WTC11 (cell line): ENCODE measurements at regions not wholly inside any gene's neighbourhood (a gene's known extent, or its start where the extent isn't known, plus 50 kb on each side); places are given as distances from the start of the nearest gene placed in this dataset.

Experiments
- ATAC-seq: fragments of 200-7000 bp; cut with Tn5 transposase; 2 replicates; pipeline ENCODE4 v1.10.0; 2021; ENCODE audit warnings: mild to moderate bottlenecking, moderate library complexity
- CTCF ChIA-PET: fragments of 300-600 bp; sonication (Branson Sonifier 250); formaldehyde crosslinking; loops from one replicate; lab custom pipeline; 2021; ENCODE audit warnings: antibody characterized with exemption; lab: Charles Lee
- POLR2A ChIA-PET: fragments of 350-600 bp; sonication (Branson Sonifier 250); formaldehyde crosslinking; loops from one replicate; lab custom pipeline; 2021; ENCODE audit warnings: antibody characterized with exemption; lab: Charles Lee
- DNase-seq: peaks from one replicate; pipeline ENCODE4 v3.0.0; 2021; ENCODE audit warnings: low spot score
- H3K27ac Mint-ChIP-seq: 2 replicates; pipeline ENCODE4 v1.8.0; 2021; ENCODE audit warnings: mixed read lengths
- H3K27me3 Mint-ChIP-seq: 2 replicates; pipeline ENCODE4 v1.8.0; 2021; ENCODE audit warnings: low read depth, mild to moderate bottlenecking, moderate library complexity, mixed read lengths
- H3K36me3 Mint-ChIP-seq: 2 replicates; pipeline ENCODE4 v1.8.0; 2021; ENCODE audit warnings: mixed read lengths
- H3K4me1 Mint-ChIP-seq: 2 replicates; pipeline ENCODE4 v1.8.0; 2022; ENCODE audit warnings: mixed read lengths
- H3K4me3 Mint-ChIP-seq: 2 replicates; pipeline ENCODE4 v1.8.0; 2021; ENCODE audit warnings: mild to moderate bottlenecking, moderate library complexity, mixed read lengths
- H3K9me3 Mint-ChIP-seq: 2 replicates; pipeline ENCODE4 v1.8.0; 2021; ENCODE audit warnings: mixed read lengths
- ATF6 ChIP-seq: sonication (generic); formaldehyde crosslinking; IDR thresholded peaks from 2 replicates; pipeline ENCODE4 v1.8.1; 2023; ENCODE audit warnings: mild to moderate bottlenecking, missing genetic modification reagents
- ELF4 ChIP-seq: sonication (generic); formaldehyde crosslinking; IDR thresholded peaks from 2 replicates; pipeline ENCODE4 v1.8.1; 2022; ENCODE audit warnings: low read depth, mild to moderate bottlenecking, moderate library complexity, missing genetic modification reagents
- GRHL2 ChIP-seq: fragments of 250-450 bp; sonication (Bioruptor Pico); IDR thresholded peaks from 2 replicates; pipeline ENCODE4 v1.8.0; 2022; ENCODE audit warnings: mild to moderate bottlenecking, moderate library complexity; ENCODE audit not compliant: insufficient replicate concordance, severe bottlenecking
- MXD4 ChIP-seq: fragments of 250-450 bp; sonication (Bioruptor Pico); IDR thresholded peaks from 2 replicates; pipeline ENCODE4 v1.8.0; 2021; ENCODE audit warnings: mild to moderate bottlenecking, moderate library complexity, borderline replicate concordance
- MYBL2 ChIP-seq: sonication (generic); formaldehyde crosslinking; IDR thresholded peaks from 2 replicates; pipeline ENCODE4 v1.8.1; 2023; ENCODE audit warnings: mild to moderate bottlenecking, moderate library complexity, missing genetic modification reagents
- RELA ChIP-seq: sonication (generic); formaldehyde crosslinking; IDR thresholded peaks from 2 replicates; pipeline ENCODE4 v1.8.1; 2022; ENCODE audit warnings: missing genetic modification reagents, mild to moderate bottlenecking, borderline replicate concordance
- RORB ChIP-seq: fragments of 250-450 bp; sonication (Bioruptor Pico); IDR thresholded peaks from 2 replicates; pipeline ENCODE4 v1.9.0; 2021; ENCODE audit warnings: mild to moderate bottlenecking
- TEAD4 ChIP-seq: sonication (generic); formaldehyde crosslinking; IDR thresholded peaks from 2 replicates; pipeline ENCODE4 v1.8.0; 2022; ENCODE audit warnings: mild to moderate bottlenecking, missing genetic modification reagents
- TP53 ChIP-seq: sonication (generic); formaldehyde crosslinking; IDR thresholded peaks from 2 replicates; pipeline ENCODE4 v1.8.1; 2023; ENCODE audit warnings: mild to moderate bottlenecking, missing genetic modification reagents
- ZBTB43 ChIP-seq: sonication (generic); formaldehyde crosslinking; IDR thresholded peaks from 2 replicates; pipeline ENCODE4 v1.8.1; 2023; ENCODE audit warnings: mild to moderate bottlenecking, missing genetic modification reagents
- ZNF416 ChIP-seq: fragments of 250-450 bp; sonication (Bioruptor Pico); IDR thresholded peaks from 2 replicates; pipeline ENCODE4 v1.9.0; 2021; ENCODE audit warnings: mild to moderate bottlenecking, inconsistent platforms
- TF ChIP-seq, protein P1 (sequence below): fragments of 200-600 bp; IDR thresholded peaks from 2 replicates; pipeline ENCODE4 v1.8.0; 2022; ENCODE audit warnings: antibody characterized with exemption
- TF ChIP-seq, protein P2 (sequence below): sonication (generic); formaldehyde crosslinking; IDR thresholded peaks from 2 replicates; pipeline ENCODE4 v1.8.0; 2022; ENCODE audit warnings: mild to moderate bottlenecking, missing genetic modification reagents
- TF ChIP-seq, protein P3 (sequence below): sonication (generic); formaldehyde crosslinking; IDR thresholded peaks from 2 replicates; pipeline ENCODE4 v1.8.1; 2023; ENCODE audit warnings: mild to moderate bottlenecking, missing genetic modification reagents, borderline replicate concordance

DNA sequence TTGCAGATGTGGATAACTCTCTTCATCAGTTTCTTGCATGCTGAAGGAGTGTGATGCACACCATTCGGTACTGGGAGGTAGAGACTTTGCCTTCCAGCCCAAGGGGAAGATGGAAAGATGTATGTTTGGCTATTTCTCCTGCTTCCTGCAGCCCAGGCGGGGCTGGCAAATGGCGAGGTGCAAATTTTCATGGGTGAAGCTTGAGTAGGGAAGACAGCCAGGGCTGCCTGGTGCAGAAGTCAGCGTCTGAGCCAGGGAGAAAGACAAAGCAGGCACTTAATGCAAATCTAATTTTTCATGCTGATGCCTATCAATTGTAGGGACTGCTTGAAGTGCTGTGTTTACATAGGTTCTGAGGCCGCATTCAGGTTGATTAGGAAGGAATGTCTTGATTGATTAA lies 384.7 kb upstream of the EEF2KMT start:
- no peak for TF ChIP-seq RELA (CRISPR knock-in tag)
- TF ChIP-seq ATF6 (CRISPR knock-in tag) = no peak
- no peak for TF ChIP-seq MYBL2 (CRISPR knock-in tag)
- Mint-ChIP-seq H3K4me3 (no peak overlapping the region), H3K27ac (no peak overlapping the region), H3K27me3 (peaks cover 12% of the 10 kb centered on the region), H3K9me3 (peaks cover 19% of the 10 kb centered on the region), H3K36me3 (peaks cover 7% of the 10 kb centered on the region; the same call in 1 of the 2 replicates), H3K4me1 (peaks cover 23% of the 10 kb centered on the region)
- ATAC-seq (no peak), DNase-seq (no peak)
- CTCF ChIA-PET = interaction anchor here (6.2 kb wide), 1 partner anchor 8 kb away, joined by 31 read pairs; no protein-coding TSS in a partner anchor
- POLR2A ChIA-PET = no interaction called here

- TF ChIP-seq ZNF416 (CRISPR knock-in tag) (no peak), ELF4 (no peak), MXD4 (CRISPR knock-in tag) (no peak), TP53 (CRISPR knock-in tag) (no peak), TEAD4 (CRISPR knock-in tag) (no peak), ZBTB43 (CRISPR knock-in tag) (no peak), GRHL2 (no peak), RORB (CRISPR knock-in tag) (no peak)
- TF ChIP-seq, protein P1, sequence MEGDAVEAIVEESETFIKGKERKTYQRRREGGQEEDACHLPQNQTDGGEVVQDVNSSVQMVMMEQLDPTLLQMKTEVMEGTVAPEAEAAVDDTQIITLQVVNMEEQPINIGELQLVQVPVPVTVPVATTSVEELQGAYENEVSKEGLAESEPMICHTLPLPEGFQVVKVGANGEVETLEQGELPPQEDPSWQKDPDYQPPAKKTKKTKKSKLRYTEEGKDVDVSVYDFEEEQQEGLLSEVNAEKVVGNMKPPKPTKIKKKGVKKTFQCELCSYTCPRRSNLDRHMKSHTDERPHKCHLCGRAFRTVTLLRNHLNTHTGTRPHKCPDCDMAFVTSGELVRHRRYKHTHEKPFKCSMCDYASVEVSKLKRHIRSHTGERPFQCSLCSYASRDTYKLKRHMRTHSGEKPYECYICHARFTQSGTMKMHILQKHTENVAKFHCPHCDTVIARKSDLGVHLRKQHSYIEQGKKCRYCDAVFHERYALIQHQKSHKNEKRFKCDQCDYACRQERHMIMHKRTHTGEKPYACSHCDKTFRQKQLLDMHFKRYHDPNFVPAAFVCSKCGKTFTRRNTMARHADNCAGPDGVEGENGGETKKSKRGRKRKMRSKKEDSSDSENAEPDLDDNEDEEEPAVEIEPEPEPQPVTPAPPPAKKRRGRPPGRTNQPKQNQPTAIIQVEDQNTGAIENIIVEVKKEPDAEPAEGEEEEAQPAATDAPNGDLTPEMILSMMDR = no peak
- TF ChIP-seq, protein P2, sequence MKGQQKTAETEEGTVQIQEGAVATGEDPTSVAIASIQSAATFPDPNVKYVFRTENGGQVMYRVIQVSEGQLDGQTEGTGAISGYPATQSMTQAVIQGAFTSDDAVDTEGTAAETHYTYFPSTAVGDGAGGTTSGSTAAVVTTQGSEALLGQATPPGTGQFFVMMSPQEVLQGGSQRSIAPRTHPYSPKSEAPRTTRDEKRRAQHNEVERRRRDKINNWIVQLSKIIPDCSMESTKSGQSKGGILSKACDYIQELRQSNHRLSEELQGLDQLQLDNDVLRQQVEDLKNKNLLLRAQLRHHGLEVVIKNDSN = no peak
- TF ChIP-seq, protein P3, sequence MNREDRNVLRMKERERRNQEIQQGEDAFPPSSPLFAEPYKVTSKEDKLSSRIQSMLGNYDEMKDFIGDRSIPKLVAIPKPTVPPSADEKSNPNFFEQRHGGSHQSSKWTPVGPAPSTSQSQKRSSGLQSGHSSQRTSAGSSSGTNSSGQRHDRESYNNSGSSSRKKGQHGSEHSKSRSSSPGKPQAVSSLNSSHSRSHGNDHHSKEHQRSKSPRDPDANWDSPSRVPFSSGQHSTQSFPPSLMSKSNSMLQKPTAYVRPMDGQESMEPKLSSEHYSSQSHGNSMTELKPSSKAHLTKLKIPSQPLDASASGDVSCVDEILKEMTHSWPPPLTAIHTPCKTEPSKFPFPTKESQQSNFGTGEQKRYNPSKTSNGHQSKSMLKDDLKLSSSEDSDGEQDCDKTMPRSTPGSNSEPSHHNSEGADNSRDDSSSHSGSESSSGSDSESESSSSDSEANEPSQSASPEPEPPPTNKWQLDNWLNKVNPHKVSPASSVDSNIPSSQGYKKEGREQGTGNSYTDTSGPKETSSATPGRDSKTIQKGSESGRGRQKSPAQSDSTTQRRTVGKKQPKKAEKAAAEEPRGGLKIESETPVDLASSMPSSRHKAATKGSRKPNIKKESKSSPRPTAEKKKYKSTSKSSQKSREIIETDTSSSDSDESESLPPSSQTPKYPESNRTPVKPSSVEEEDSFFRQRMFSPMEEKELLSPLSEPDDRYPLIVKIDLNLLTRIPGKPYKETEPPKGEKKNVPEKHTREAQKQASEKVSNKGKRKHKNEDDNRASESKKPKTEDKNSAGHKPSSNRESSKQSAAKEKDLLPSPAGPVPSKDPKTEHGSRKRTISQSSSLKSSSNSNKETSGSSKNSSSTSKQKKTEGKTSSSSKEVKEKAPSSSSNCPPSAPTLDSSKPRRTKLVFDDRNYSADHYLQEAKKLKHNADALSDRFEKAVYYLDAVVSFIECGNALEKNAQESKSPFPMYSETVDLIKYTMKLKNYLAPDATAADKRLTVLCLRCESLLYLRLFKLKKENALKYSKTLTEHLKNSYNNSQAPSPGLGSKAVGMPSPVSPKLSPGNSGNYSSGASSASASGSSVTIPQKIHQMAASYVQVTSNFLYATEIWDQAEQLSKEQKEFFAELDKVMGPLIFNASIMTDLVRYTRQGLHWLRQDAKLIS = no peak
Observed at GRCh38 chr16:5480431-5481195, 383.0 kb upstream of the EEF2KMT start.

More at GRCh38 chr16:5480431-5481195, 383.0 kb upstream of the EEF2KMT start:
- Mint-ChIP-seq H3K4me3 (no peak overlapping the region), H3K4me1 (peaks cover 23% of the 10 kb centered on the region), H3K9me3 (peaks cover 13% of the 10 kb centered on the region), H3K27ac (no peak overlapping the region), H3K27me3 (peaks cover 12% of the 10 kb centered on the region), H3K36me3 (peaks cover 7% of the 10 kb centered on the region; the same call in 1 of the 2 replicates)
- ATAC-seq (no peak), DNase-seq (no peak)
- ChIA-PET POLR2A (interaction anchor here (1.1 kb wide), 1 partner anchor 52 kb away, joined by 3 read pairs; no protein-coding TSS in a partner anchor), CTCF (interaction anchor here (0.6 to 6.2 kb wide), 5 partner anchors 10 to 1390 kb away, joined by 3 to 31 read pairs (median 3); no protein-coding TSS in a partner anchor)
